GM20000 (cell line): ENCODE measurements at regions not wholly inside any gene's neighbourhood (a gene's known extent, or its start where the extent isn't known, plus 50 kb on each side); places are given as distances from the start of the nearest gene placed in this dataset.
"Not testable (repeated sequence)": the region's sequence is repeated elsewhere in the genome, so short reads cannot be mapped to it uniquely, and the experiment has no call there.

Experiments
- DNase-seq: peaks from one replicate; pipeline ENCODE4 v3.0.0; 2012; ENCODE audit warnings: low spot score
- CTCF ChIP-seq: IDR thresholded peaks from 2 replicates; pipeline ENCODE4 v1.5.1; 2012; ENCODE audit warnings: mild to moderate bottlenecking, control low read depth; ENCODE audit errors: extremely low read depth, missing control alignments

GRCh38 chr21:23936224-23936623, 1671.1 kb downstream of the MRPL39 start:
- TF ChIP-seq CTCF = peak; percentile 22
- DNase-seq = no peak

DNA sequence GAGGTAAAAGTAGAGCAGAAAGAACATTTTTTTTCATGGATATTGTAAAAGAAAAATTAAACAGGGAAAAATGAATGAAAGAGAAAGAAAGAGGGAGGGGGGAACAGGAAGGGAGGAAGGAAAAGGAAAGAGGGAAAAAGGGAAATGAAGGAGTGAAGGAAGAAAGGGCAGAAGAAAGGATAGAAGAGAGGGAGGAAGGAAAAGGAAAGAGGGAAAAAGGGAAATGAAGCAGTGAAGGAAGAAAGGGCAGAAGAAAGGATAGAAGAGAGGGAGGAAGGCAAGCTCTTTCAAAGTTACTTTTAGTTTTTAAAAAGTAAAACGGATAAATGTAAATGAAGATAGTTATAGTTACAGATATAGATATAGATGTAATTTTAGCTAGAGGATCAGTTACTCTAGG, 1676.7 kb downstream of the MRPL39 start:
- no peak for TF ChIP-seq CTCF
- no peak for DNase-seq

- DNase-seq = not testable (repeated sequence)
Measured at GRCh38 chr21:23926430-23926829, 1680.9 kb downstream of the MRPL39 start.

GRCh38 chr21:23921670-23922418, 1685.4 kb downstream of the MRPL39 start:
- no peak for TF ChIP-seq CTCF
- no peak for DNase-seq

DNA sequence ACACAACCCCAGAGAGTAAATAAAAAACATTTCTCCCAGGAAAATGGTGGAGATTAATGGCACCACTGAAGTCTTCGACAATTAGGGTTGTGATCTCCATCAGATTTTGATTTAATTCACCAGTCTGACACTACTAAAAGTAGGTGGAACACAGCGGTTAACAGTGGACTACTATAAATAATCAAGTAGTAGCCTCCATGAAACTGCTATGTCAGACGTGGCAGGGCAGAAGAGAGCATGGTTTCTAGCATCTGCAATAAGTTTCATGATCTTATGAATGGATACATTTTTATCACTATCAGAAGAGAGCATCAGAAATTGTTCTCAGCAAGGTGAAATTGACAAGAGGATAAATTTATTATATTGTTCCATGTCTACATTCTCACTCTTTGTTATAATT, 1706.6 kb downstream of the MRPL39 start:
- DNase-seq = no peak
- no peak for TF ChIP-seq CTCF

DNA sequence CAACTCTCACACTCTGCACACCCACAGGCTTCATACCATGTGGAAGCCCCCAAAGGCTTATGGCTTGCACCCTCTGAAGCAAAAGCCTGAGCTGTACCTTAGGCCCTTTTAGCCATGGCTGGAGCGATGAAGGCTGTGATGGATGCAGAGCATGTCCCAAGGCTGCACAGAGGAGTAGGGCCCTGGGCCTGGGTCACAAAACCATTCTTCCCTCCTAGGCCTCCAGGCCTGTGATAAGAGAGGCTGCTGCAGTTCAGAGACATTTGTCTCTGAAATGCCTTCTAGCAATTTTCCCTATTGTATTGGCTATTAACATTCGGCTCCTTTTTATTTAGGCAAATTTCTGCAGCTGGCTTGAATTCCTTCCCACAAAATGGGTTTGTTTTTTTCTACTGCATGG, 1707.7 kb downstream of the MRPL39 start:
- no peak for TF ChIP-seq CTCF
- no peak for DNase-seq

DNA sequence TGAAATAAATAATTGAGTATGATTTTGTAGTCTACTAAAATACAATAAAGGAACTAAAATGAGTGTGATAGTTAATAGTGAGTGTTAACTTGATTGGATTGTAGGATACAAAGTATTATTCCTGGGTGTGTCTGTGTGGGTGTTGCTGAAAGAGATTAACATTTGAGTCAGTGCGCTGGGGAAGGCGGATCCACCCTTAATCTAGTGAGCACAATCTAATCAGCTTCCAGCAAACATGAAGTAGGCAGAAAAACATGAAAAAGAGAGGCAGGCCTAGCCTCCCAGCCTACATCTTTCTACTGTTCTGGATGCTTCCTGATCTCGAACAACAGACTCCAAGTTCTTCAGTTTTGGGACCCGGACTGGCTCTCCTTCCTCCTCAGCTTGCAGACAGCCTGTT, 1716.6 kb downstream of the MRPL39 start:
- TF ChIP-seq CTCF = no peak
- no peak for DNase-seq

GRCh38 chr21:23887725-23888306, 1719.5 kb downstream of the MRPL39 start:
- TF ChIP-seq CTCF = no peak
- no peak for DNase-seq
